ENCODE measurements at regions not wholly inside any gene's neighbourhood (a gene's known extent, or its start where the extent isn't known, plus 50 kb on each side); places are given as distances from the start of the nearest gene placed in this dataset.

GRCh38 chr6:81246200-81246599, 506.3 kb downstream of the TENT5A start:
- no peak overlapping the region for H3K4me3 ChIP-seq
- no peak for DNase-seq (ENCODE audit: low spot score)
- H3K36me3 ChIP-seq (replicated peaks; ENCODE audit: insufficient read depth, low read depth), result no peaks in the 10 kb centered on the region
- no peak overlapping the region for H3K4me2 ChIP-seq
- TF ChIP-seq CTCF (IDR thresholded peaks at IDR 0.05; ENCODE audit: poor library complexity) (no peak), EZH2phosphoT487 (IDR thresholded peaks at IDR 0.05; ENCODE audit: low read depth, severe bottlenecking, unreplicated experiment) (no peak), EZH2 (IDR thresholded peaks at IDR 0.05; ENCODE audit: borderline replicate concordance) (no peak)
- H3K9me2 ChIP-seq (replicated peaks; ENCODE audit: insufficient read depth), result no peaks in the 10 kb centered on the region
- WGBS (ENCODE audit: low lambda C conversion rate, missing lambda C conversion rate), result 84% methylated on average over 2 of the region's 2 CpGs
- no peaks in the 10 kb centered on the region for H3K9me3 ChIP-seq (ENCODE audit: low read depth)
- H3K79me2 ChIP-seq, result no peaks in the 10 kb centered on the region
- no peaks in the 10 kb centered on the region for H4K20me1 ChIP-seq (ENCODE audit: insufficient read depth, poor library complexity, severe bottlenecking)
- no peaks in the 10 kb centered on the region for H3K4me1 ChIP-seq (ENCODE audit: insufficient read depth)
- H3K27ac ChIP-seq, result no peak overlapping the region
- H3K27me3 ChIP-seq, result no peaks in the 10 kb centered on the region
- no peak overlapping the region for H2AFZ ChIP-seq

GRCh38 chr6:81242624-81243023, 509.9 kb downstream of the TENT5A start:
- H3K4me2 ChIP-seq, result no peak overlapping the region
- H4K20me1 ChIP-seq (ENCODE audit: insufficient read depth, poor library complexity, severe bottlenecking), result no peaks in the 10 kb centered on the region
- H3K27me3 ChIP-seq, result no peaks in the 10 kb centered on the region
- no peak overlapping the region for H3K27ac ChIP-seq
- no peaks in the 10 kb centered on the region for H3K36me3 ChIP-seq (replicated peaks; ENCODE audit: insufficient read depth, low read depth)
- no peaks in the 10 kb centered on the region for H3K9me2 ChIP-seq (replicated peaks; ENCODE audit: insufficient read depth)
- H3K79me2 ChIP-seq, result no peaks in the 10 kb centered on the region
- 93% methylated on average over 1 of the region's 1 CpG for WGBS (ENCODE audit: low lambda C conversion rate, missing lambda C conversion rate)
- H3K4me1 ChIP-seq (ENCODE audit: insufficient read depth), result no peaks in the 10 kb centered on the region
- no peak overlapping the region for H2AFZ ChIP-seq
- H3K4me3 ChIP-seq, result no peak overlapping the region
- DNase-seq (ENCODE audit: low spot score), result no peak
- no peak for TF ChIP-seq EZH2 (IDR thresholded peaks at IDR 0.05; ENCODE audit: borderline replicate concordance)
- TF ChIP-seq CTCF (IDR thresholded peaks at IDR 0.05; ENCODE audit: poor library complexity), result no peak
- no peak for TF ChIP-seq EZH2phosphoT487 (IDR thresholded peaks at IDR 0.05; ENCODE audit: low read depth, severe bottlenecking, unreplicated experiment)
- no peaks in the 10 kb centered on the region for H3K9me3 ChIP-seq (ENCODE audit: low read depth)

- Histone ChIP-seq H2AFZ (no peak overlapping the region), H3K4me2 (no peak overlapping the region)
These were observed 511.1 kb downstream of the TENT5A start for GRCh38 chr6:81241126-81242041.

More at GRCh38 chr6:81241126-81242041, 511.1 kb downstream of the TENT5A start:
- peak; percentile 70 for DNase-seq (ENCODE audit: low spot score)
- WGBS (ENCODE audit: low lambda C conversion rate, missing lambda C conversion rate), result 33% methylated on average over 5 of the region's 5 CpGs
- Histone ChIP-seq H3K4me1 (ENCODE audit: insufficient read depth) (no peaks in the 10 kb centered on the region), H3K9me3 (ENCODE audit: low read depth) (no peaks in the 10 kb centered on the region), H3K79me2 (no peaks in the 10 kb centered on the region), H3K4me3 (no peak overlapping the region), H3K27me3 (no peaks in the 10 kb centered on the region), H3K27ac (no peak overlapping the region), H4K20me1 (ENCODE audit: insufficient read depth, poor library complexity, severe bottlenecking) (no peaks in the 10 kb centered on the region), H3K9me2 (replicated peaks; ENCODE audit: insufficient read depth) (no peaks in the 10 kb centered on the region), H3K36me3 (replicated peaks; ENCODE audit: insufficient read depth, low read depth) (no peaks in the 10 kb centered on the region)
- TF ChIP-seq EZH2phosphoT487 (IDR thresholded peaks at IDR 0.05; ENCODE audit: low read depth, severe bottlenecking, unreplicated experiment) (no peak), EZH2 (IDR thresholded peaks at IDR 0.05; ENCODE audit: borderline replicate concordance) (no peak), CTCF (IDR thresholded peaks at IDR 0.05; ENCODE audit: poor library complexity) (peak; percentile 63)

All from hepatocyte (in vitro differentiated cells).